ENCODE measurements at regions not wholly inside any gene's neighbourhood (a gene's known extent, or its start where the extent isn't known, plus 50 kb on each side); places are given as distances from the start of the nearest gene placed in this dataset.
"Not testable (repeated sequence)": the region's sequence is repeated elsewhere in the genome, so short reads cannot be mapped to it uniquely, and the experiment has no call there.

- DNase-seq (peak; percentile 47), ATAC-seq (no peak)
- TF ChIP-seq CTCF (IDR thresholded peaks at IDR 0.05): no peak
- no peaks in the 10 kb centered on the region for H3K9me3 ChIP-seq
- no peaks in the 10 kb centered on the region for H3K36me3 ChIP-seq
- no peaks in the 10 kb centered on the region for H3K4me1 ChIP-seq
- H3K27me3 ChIP-seq: no peaks in the 10 kb centered on the region
- intact Hi-C loops (cut with DNase I): no loop called here
- H3K27ac ChIP-seq: no peak overlapping the region
- H3K4me3 ChIP-seq: no peak overlapping the region
Measured at GRCh38 chr21:13937236-13937635, 273.5 kb downstream of the LIPI start.

- H3K4me3 ChIP-seq; H3K9me3 ChIP-seq; H3K27me3 ChIP-seq; ATAC-seq; intact Hi-C loops (cut with DNase I); H3K27ac ChIP-seq; H3K4me1 ChIP-seq; H3K36me3 ChIP-seq: not testable (repeated sequence)
- peak; percentile 62 for DNase-seq
Measured at GRCh38 chr21:13936033-13936937, 274.5 kb downstream of the LIPI start.

- H3K9me3 ChIP-seq; ATAC-seq; H3K27ac ChIP-seq; H3K36me3 ChIP-seq; H3K27me3 ChIP-seq; H3K4me1 ChIP-seq; H3K4me3 ChIP-seq; intact Hi-C loops (cut with DNase I); DNase-seq: not testable (repeated sequence)
Measured at GRCh38 chr21:13935396-13936032, 275.2 kb downstream of the LIPI start.

- H3K36me3 ChIP-seq; DNase-seq; H3K27ac ChIP-seq; H3K9me3 ChIP-seq; intact Hi-C loops (cut with DNase I); H3K4me3 ChIP-seq; ATAC-seq; H3K27me3 ChIP-seq; H3K4me1 ChIP-seq: not testable (repeated sequence)
Measured at GRCh38 chr21:13934887-13935342, 275.8 kb downstream of the LIPI start.

GRCh38 chr21:13923175-13923574 is 287.6 kb downstream of the LIPI start:
- H3K36me3 ChIP-seq; intact Hi-C loops (cut with DNase I); H3K4me3 ChIP-seq; DNase-seq; H3K9me3 ChIP-seq; ATAC-seq; H3K27ac ChIP-seq; H3K27me3 ChIP-seq; H3K4me1 ChIP-seq: not testable (repeated sequence)

- intact Hi-C loops (cut with DNase I); DNase-seq; H3K27ac ChIP-seq; ATAC-seq; H3K27me3 ChIP-seq; H3K9me3 ChIP-seq; H3K4me1 ChIP-seq; H3K4me3 ChIP-seq; H3K36me3 ChIP-seq: not testable (repeated sequence)
Measured at GRCh38 chr21:13921455-13921854, 289.3 kb downstream of the LIPI start.

- ATAC-seq; DNase-seq; H3K4me1 ChIP-seq; H3K36me3 ChIP-seq; H3K27me3 ChIP-seq; intact Hi-C loops (cut with DNase I); H3K27ac ChIP-seq; H3K9me3 ChIP-seq; H3K4me3 ChIP-seq: not testable (repeated sequence)
Measured at GRCh38 chr21:13907385-13907784, 297.8 kb downstream of the POTED start.

GRCh38 chr21:13896596-13897247 is 287.1 kb downstream of the POTED start:
- H3K9me3 ChIP-seq; H3K27me3 ChIP-seq; intact Hi-C loops (cut with DNase I); H3K27ac ChIP-seq; ATAC-seq; H3K4me3 ChIP-seq; H3K4me1 ChIP-seq; H3K36me3 ChIP-seq; DNase-seq: not testable (repeated sequence)

- H3K4me1 ChIP-seq; H3K9me3 ChIP-seq; H3K27me3 ChIP-seq; DNase-seq; ATAC-seq; H3K27ac ChIP-seq; intact Hi-C loops (cut with DNase I); H3K4me3 ChIP-seq; H3K36me3 ChIP-seq: not testable (repeated sequence)
Measured at GRCh38 chr21:13893617-13894016, 284.0 kb downstream of the POTED start.

- H3K36me3 ChIP-seq; H3K27me3 ChIP-seq; ATAC-seq; DNase-seq; H3K4me1 ChIP-seq; H3K4me3 ChIP-seq; intact Hi-C loops (cut with DNase I); H3K27ac ChIP-seq; H3K9me3 ChIP-seq: not testable (repeated sequence)
Measured at GRCh38 chr21:13893025-13893424, 283.4 kb downstream of the POTED start.

GRCh38 chr21:13892146-13892751 is 282.7 kb downstream of the POTED start:
- intact Hi-C loops (cut with DNase I); DNase-seq; H3K27ac ChIP-seq: not testable (repeated sequence)

GRCh38 chr21:13889176-13889575 is 279.6 kb downstream of the POTED start:
- ATAC-seq; DNase-seq; intact Hi-C loops (cut with DNase I); H3K4me1 ChIP-seq; H3K9me3 ChIP-seq; H3K36me3 ChIP-seq; H3K4me3 ChIP-seq; H3K27me3 ChIP-seq; H3K27ac ChIP-seq: not testable (repeated sequence)

More at GRCh38 chr21:13892146-13892751, 282.7 kb downstream of the POTED start:
- not testable (repeated sequence) for H3K4me3 ChIP-seq, H3K36me3 ChIP-seq, H3K4me1 ChIP-seq, H3K9me3 ChIP-seq, ATAC-seq, H3K27me3 ChIP-seq
